Gastroesophageal sphincter (tissue), 4 donors: ENCODE measurements at regions not wholly inside any gene's neighbourhood (a gene's known extent, or its start where the extent isn't known, plus 50 kb on each side); places are given as distances from the start of the nearest gene placed in this dataset.

ENCODE experiments used
- ATAC-seq: fragments of 150-250 bp; one replicate; pipeline ENCODE4 v1.9.1; 2016; ENCODE audit warnings: mild to moderate bottlenecking, moderate library complexity
- H3K27ac ChIP-seq, 4 donors: fragments of 200-600 bp; sonication (generic) in 3 of 4; 1 replicate in 3 of 4; 2 replicates in 1 of 4; pipeline ENCODE4 v1.5.1; 2016 to 2019
- H3K27me3 ChIP-seq: fragments of 200-600 bp; sonication (generic); one replicate; pipeline ENCODE4 v1.5.1; 2019
- H3K36me3 ChIP-seq, 2 donors: fragments of 200-600 bp; sonication (generic); one replicate each; pipeline ENCODE4 v1.5.1; 2019; ENCODE audit warnings: control low read depth in 1 of 2
- H3K4me1 ChIP-seq, 3 donors: fragments of 200-600 bp; sonication (generic); 1 replicate in 2 of 3; 2 replicates in 1 of 3; pipeline ENCODE4 v1.5.1; 2016 to 2019; ENCODE audit warnings: control low read depth in 2 of 3
- H3K4me3 ChIP-seq, 2 donors: fragments of 200-600 bp; sonication (generic); one replicate each; pipeline ENCODE4 v1.5.1; 2019; ENCODE audit warnings: mild to moderate bottlenecking in 1 of 2, moderate library complexity in 1 of 2
- H3K9me3 ChIP-seq, 3 donors: fragments of 200-600 bp; sonication (generic); one replicate each; pipeline ENCODE4 v1.5.1; 2017 to 2019; ENCODE audit warnings: control low read depth in 2 of 3
- CTCF ChIP-seq, 4 experiments: fragments of 200-600 bp in 2 of 4; fragments of 450-650 bp in 2 of 4; sonication (generic) in 1 of 4; IDR thresholded peaks; one replicate each; pipeline ENCODE4 v1.5.1; 2017 to 2019; ENCODE audit warnings: antibody characterized with exemption in 4 of 4, mild to moderate bottlenecking in 2 of 4, moderate library complexity in 2 of 4
- EP300 ChIP-seq: sonication (generic); formaldehyde crosslinking; IDR thresholded peaks from one replicate; pipeline ENCODE4 v1.6.1; 2017; ENCODE audit warnings: antibody characterized with exemption, mild to moderate bottlenecking
- POLR2A ChIP-seq, 2 donors: fragments of 450-650 bp; IDR thresholded peaks; one replicate each; pipeline ENCODE4 v1.6.1; 2017; ENCODE audit warnings: antibody characterized with exemption in 2 of 2, mild to moderate bottlenecking in 2 of 2, moderate library complexity in 1 of 2
- POLR2AphosphoS5 ChIP-seq: sonication (generic); formaldehyde crosslinking; IDR thresholded peaks from one replicate; pipeline ENCODE4 v1.6.1; 2017; ENCODE audit warnings: antibody characterized with exemption
- WGBS, 2 donors: methylation state at CpG; one replicate each; pipeline ENCODE4 v1.1.5; 2018; ENCODE audit warnings: low coverage in 1 of 2; 5-methylcytosine and 5-hydroxymethylcytosine counted together

DNA sequence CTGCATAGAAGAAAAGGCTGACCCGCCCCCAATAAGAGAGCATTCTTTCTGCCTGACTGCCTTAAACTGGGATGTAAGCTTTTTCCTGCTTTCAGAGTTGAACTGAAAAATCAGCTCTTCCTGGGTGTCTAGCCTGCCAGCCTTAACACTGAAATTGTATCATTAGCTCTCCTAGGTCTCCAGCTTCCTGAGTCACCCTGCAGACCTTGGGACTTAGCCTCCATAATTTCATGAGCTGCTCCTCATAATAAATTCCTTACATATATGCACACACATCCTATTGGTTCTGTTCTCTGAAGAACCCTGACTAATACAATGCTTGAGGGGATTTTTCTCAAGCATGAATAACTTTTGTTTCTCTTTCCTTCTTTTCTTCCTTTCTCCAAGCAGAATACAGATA is 76.4 kb upstream of the FAR2 start:
- Histone ChIP-seq H3K27ac (no peak overlapping the region), H3K9me3 (no peaks in the 10 kb centered on the region), H3K4me1 (no peaks in the 10 kb centered on the region), H3K27me3 (no peaks in the 10 kb centered on the region), H3K4me3 (no peak overlapping the region), H3K36me3 (no peaks in the 10 kb centered on the region)
- TF ChIP-seq POLR2A (IDR thresholded peaks at IDR 0.05) (no peak), EP300 (no peak), CTCF (IDR thresholded peaks at IDR 0.05) (no peak), POLR2AphosphoS5 (no peak)
- 67 to 88% methylated on average over 1 of the region's 1 CpG for WGBS, 2 donors
- no peak for ATAC-seq

DNA sequence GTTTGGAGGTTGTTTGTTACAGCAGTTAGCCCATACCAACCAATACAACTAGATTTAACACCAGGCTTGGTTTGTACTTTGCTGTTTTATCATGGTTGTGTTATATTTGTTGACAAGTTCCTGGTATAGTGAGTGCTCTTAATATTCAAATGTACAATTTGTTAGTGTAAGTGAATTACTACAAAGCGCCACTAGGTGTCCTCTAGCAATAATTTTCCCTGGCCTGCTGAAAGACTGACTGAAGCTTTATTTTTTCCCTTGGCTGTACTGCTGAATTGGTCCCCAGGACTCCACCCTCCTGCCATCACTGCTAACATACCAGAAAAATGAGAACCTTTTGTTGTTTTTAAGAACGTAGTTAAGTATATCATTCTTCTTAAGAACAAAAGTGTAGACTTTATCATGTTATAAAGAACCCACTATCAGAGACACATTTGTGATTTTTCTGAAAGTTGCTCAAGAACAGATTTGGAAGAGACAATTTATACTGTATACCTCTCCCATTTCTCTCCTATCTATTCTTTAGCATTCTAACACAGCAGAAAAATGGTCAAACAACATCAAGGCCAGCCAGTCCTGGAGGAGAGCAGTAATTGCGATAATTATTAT is 75.3 kb upstream of the FAR2 start:
- Histone ChIP-seq H3K4me1 (no peaks in the 10 kb centered on the region), H3K36me3 (no peaks in the 10 kb centered on the region), H3K27ac (no peak overlapping the region), H3K27me3 (no peaks in the 10 kb centered on the region), H3K4me3 (no peak overlapping the region), H3K9me3 (no peaks in the 10 kb centered on the region)
- ATAC-seq = peak; percentile 57
- WGBS, 2 donors = 30 to 33% methylated on average over 3 of the region's 3 CpGs
- TF ChIP-seq POLR2AphosphoS5 = no peak
- TF ChIP-seq EP300 = no peak
- TF ChIP-seq POLR2A (IDR thresholded peaks at IDR 0.05) = no peak
- TF ChIP-seq CTCF (IDR thresholded peaks at IDR 0.05) = peak; percentile 68 to 74 (median 70)

DNA sequence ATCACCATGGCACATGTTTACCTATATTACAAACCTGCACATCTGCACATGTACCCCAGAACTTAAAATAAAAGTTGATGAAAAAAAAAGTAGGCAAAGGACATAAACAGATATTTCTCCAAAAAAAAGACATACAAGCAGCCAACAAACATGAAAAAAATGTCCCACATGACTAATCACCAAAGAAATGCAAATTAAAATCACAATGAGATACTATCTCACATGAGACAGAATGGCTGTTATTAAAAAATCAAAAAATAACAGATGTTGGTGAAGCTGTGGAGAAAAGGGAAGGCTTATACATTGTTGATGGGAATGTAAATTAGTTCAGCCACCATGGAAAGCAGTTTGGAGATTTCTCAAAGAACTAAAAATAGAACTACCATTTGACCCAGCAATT is 68.0 kb upstream of the FAR2 start:
- no peak for ATAC-seq
- Histone ChIP-seq H3K27me3 (no peaks in the 10 kb centered on the region), H3K4me1 (peaks cover 0 to 6% (median 0%) of the 10 kb centered on the region in 3 donors), H3K4me3 (no peak overlapping the region), H3K9me3 (no peaks in the 10 kb centered on the region), H3K36me3 (no peaks in the 10 kb centered on the region), H3K27ac (no peak overlapping the region)
- TF ChIP-seq POLR2A (IDR thresholded peaks at IDR 0.05) (no peak), POLR2AphosphoS5 (no peak), CTCF (IDR thresholded peaks at IDR 0.05) (no peak), EP300 (no peak)

GRCh38 chr12:29082522-29082921 is 66.6 kb upstream of the FAR2 start:
- H3K4me1 ChIP-seq = peaks cover 0 to 6% (median 0%) of the 10 kb centered on the region in 3 donors
- 35 to 53% methylated on average over 4 of the region's 4 CpGs for WGBS, 2 donors
- no peak for ATAC-seq

More at GRCh38 chr12:29082522-29082921, 66.6 kb upstream of the FAR2 start:
- Histone ChIP-seq H3K27me3 (no peaks in the 10 kb centered on the region), H3K36me3 (no peaks in the 10 kb centered on the region), H3K4me3 (no peak overlapping the region), H3K9me3 (no peaks in the 10 kb centered on the region), H3K27ac (no peak overlapping the region)
- TF ChIP-seq POLR2A (IDR thresholded peaks at IDR 0.05) (no peak), CTCF (IDR thresholded peaks at IDR 0.05) (no peak)
